Lower lobe of right lung (tissue), 2 donors: ENCODE measurements at regions not wholly inside any gene's neighbourhood (a gene's known extent, or its start where the extent isn't known, plus 50 kb on each side); places are given as distances from the start of the nearest gene placed in this dataset.

Experiments used
- ATAC-seq, 2 donors: fragments of 200-7000 bp; cut with Tn5 transposase; one replicate each; pipeline ENCODE4 v1.9.1; 2020 to 2022; ENCODE audit warnings: mild to moderate bottlenecking in 2 of 2, moderate library complexity in 2 of 2
- DNase-seq: peaks from one replicate; pipeline ENCODE4 v3.0.0-alpha.2; 2020
- H3K27ac ChIP-seq: fragments of 200-600 bp; one replicate; pipeline ENCODE4 v1.8.0; 2022
- H3K27me3 ChIP-seq: fragments of 200-600 bp; one replicate; pipeline ENCODE4 v1.8.0; 2022; ENCODE audit warnings: low read depth
- H3K36me3 ChIP-seq: fragments of 200-600 bp; one replicate; pipeline ENCODE4 v1.8.0; 2022; ENCODE audit warnings: mild to moderate bottlenecking
- H3K4me1 ChIP-seq: fragments of 200-600 bp; one replicate; pipeline ENCODE4 v1.8.0; 2022
- H3K4me3 ChIP-seq: fragments of 200-600 bp; one replicate; pipeline ENCODE4 v1.8.0; 2022; ENCODE audit warnings: mild to moderate bottlenecking
- H3K9me3 ChIP-seq: fragments of 200-600 bp; one replicate; pipeline ENCODE4 v1.8.0; 2022
- intact Hi-C: fragments of 100-400 bp; cut with DNase I; formaldehyde crosslinking; loops from one replicate; pipeline ENCODE4 v1.11.0; 2022
- TF ChIP-seq, protein P1 (sequence below): fragments of 200-600 bp; IDR thresholded peaks from one replicate; pipeline ENCODE4 v1.8.0; 2022; ENCODE audit warnings: antibody characterized with exemption, mild to moderate bottlenecking
- donor health status: DM: no; HTN: yes; CAD: no; lungs with severe emphysema.

DNA sequence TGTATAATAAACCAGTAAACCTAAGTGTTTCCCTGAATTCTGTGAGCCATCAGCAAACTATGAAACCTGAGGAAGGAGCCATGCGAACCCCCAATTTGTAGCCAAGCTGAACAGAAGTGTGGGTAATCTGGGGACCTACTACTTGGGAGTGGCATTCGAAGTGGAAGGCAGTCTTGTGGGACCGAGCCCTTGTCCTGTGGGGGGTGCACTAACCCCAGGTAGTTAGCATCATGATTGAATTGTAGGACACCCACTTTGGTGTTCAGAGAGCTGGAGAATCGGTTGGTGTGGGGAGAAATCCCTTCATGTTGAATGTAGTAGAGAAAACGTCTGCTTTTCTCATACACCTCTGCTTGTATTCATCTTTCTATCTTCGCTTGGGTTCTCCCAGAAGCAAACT is 79.7 kb upstream of the CPHXL start:
- intact Hi-C loops = no loop called here
- TF ChIP-seq, protein P1, sequence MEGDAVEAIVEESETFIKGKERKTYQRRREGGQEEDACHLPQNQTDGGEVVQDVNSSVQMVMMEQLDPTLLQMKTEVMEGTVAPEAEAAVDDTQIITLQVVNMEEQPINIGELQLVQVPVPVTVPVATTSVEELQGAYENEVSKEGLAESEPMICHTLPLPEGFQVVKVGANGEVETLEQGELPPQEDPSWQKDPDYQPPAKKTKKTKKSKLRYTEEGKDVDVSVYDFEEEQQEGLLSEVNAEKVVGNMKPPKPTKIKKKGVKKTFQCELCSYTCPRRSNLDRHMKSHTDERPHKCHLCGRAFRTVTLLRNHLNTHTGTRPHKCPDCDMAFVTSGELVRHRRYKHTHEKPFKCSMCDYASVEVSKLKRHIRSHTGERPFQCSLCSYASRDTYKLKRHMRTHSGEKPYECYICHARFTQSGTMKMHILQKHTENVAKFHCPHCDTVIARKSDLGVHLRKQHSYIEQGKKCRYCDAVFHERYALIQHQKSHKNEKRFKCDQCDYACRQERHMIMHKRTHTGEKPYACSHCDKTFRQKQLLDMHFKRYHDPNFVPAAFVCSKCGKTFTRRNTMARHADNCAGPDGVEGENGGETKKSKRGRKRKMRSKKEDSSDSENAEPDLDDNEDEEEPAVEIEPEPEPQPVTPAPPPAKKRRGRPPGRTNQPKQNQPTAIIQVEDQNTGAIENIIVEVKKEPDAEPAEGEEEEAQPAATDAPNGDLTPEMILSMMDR = no peak
- Histone ChIP-seq H3K4me3 (no peak overlapping the region), H3K4me1 (no peaks in the 10 kb centered on the region), H3K27me3 (no peaks in the 10 kb centered on the region), H3K9me3 (no peaks in the 10 kb centered on the region), H3K36me3 (no peaks in the 10 kb centered on the region), H3K27ac (no peak overlapping the region)
- DNase-seq (no peak), ATAC-seq (no peak)

DNA sequence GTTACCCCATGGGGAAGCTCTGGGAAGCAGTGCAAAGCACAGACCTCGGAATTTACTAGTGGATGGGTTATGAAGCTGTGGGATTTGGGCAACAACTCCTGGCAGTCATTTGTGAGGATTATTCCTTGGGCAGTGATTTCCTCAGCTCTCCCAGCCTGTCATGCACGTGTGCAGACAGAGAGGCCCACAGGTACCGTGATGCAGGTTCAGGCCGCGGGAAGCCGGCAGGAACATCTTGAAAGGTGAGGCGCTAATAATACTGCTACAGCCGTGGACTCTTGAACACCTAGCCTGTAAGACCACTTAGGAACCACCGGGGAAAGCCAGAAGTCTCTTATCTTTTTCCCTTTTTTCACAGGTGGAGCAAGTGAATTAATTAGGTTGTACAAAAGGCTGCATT is 80.2 kb upstream of the CPHXL start:
- Histone ChIP-seq H3K4me1 (no peaks in the 10 kb centered on the region), H3K4me3 (no peak overlapping the region), H3K9me3 (no peaks in the 10 kb centered on the region), H3K27me3 (no peaks in the 10 kb centered on the region), H3K36me3 (no peaks in the 10 kb centered on the region), H3K27ac (no peak overlapping the region)
- intact Hi-C loops = no loop called here
- TF ChIP-seq, protein P1 = no peak
- ATAC-seq (no peak), DNase-seq (no peak)

DNA sequence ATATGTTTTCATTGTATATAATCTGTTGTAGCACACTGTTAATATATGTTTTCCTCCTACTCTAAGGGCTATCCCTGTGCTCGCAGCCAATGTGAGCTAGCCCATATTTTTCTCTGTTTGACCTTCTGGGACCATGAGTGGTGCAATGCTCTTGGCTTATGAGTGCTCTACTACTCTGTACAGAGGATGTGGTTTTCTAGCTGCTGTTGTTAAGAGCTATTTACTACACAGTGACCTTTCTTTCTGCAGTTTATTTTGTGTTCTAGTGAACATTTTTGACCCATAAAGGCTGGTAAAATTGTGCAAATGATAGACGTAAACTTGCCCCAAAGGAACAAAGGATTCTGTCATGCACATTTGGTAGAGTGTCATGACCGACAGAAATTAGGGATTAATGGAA is 84.1 kb upstream of the CPHXL start:
- H3K4me1 ChIP-seq = no peaks in the 10 kb centered on the region
- no peak overlapping the region for H3K4me3 ChIP-seq
- H3K27ac ChIP-seq = no peak overlapping the region
- TF ChIP-seq, protein P1 = no peak
- H3K27me3 ChIP-seq = peaks cover 5% of the 10 kb centered on the region
- intact Hi-C loops = no loop called here
- ATAC-seq (no peak), DNase-seq (no peak)
- H3K9me3 ChIP-seq = no peaks in the 10 kb centered on the region
- no peaks in the 10 kb centered on the region for H3K36me3 ChIP-seq

DNA sequence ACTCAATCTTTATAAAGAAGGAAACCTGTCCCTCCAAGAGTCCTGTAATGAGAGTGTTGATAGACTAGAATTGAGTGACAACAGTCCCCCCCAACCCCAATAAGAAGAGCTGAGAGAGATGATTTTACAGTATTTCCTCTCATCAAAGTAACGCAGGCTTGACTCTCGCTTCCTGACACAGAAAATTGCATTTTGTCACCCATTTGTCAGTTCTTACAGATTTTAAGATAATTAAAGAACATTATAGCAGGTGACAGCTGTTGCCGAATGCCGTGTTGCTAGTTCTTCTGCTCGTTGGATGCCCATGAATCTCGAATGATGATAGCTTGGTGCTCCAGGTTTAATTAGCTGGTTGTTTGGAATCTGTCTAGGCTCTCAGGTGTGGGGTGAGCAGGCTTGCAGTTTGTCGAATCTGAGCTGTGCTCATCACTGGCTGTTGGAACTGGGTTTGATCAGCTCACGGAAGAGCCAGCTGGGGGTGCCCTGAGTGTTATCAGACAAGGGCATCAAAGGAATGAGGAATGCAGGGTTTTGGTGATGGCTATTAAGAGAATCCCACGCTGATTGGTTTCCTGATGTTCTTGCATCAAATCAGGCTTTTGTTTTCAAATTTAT is 84.8 kb upstream of the CPHXL start:
- H3K27ac ChIP-seq = no peak overlapping the region
- H3K36me3 ChIP-seq = no peaks in the 10 kb centered on the region
- no peaks in the 10 kb centered on the region for H3K4me1 ChIP-seq
- peaks cover 5% of the 10 kb centered on the region for H3K27me3 ChIP-seq
- no peaks in the 10 kb centered on the region for H3K9me3 ChIP-seq
- ATAC-seq (no peak), DNase-seq (no peak)
- intact Hi-C loops = no loop called here
- no peak overlapping the region for H3K4me3 ChIP-seq
- TF ChIP-seq, protein P1 = no peak

DNA sequence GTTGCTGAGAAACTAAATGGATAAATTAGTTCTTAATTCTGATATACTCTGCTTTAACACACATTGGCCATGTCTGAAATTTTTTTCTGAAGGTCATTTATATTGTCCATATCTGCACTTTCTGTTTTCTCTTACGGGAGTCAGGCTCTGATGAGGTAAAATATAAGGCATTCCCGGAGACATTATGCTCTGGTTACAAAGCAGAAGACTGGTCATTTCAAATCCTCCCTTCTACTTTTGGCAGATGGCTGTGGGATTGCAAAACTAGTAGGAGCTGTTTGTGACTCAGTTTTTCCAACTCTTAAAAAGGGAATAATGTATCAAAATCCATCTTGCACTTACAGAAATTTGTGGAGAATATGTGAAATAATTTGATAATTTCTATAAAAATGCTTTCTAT is 92.2 kb upstream of the CPHXL start:
- no peak overlapping the region for H3K27ac ChIP-seq
- no peak for DNase-seq
- TF ChIP-seq, protein P1 = no peak
- no peaks in the 10 kb centered on the region for H3K4me1 ChIP-seq
- no peaks in the 10 kb centered on the region for H3K9me3 ChIP-seq
- no peak for ATAC-seq
- no peaks in the 10 kb centered on the region for H3K36me3 ChIP-seq
- intact Hi-C loops = no loop called here
- no peak overlapping the region for H3K4me3 ChIP-seq
- H3K27me3 ChIP-seq = peaks cover 5% of the 10 kb centered on the region

DNA sequence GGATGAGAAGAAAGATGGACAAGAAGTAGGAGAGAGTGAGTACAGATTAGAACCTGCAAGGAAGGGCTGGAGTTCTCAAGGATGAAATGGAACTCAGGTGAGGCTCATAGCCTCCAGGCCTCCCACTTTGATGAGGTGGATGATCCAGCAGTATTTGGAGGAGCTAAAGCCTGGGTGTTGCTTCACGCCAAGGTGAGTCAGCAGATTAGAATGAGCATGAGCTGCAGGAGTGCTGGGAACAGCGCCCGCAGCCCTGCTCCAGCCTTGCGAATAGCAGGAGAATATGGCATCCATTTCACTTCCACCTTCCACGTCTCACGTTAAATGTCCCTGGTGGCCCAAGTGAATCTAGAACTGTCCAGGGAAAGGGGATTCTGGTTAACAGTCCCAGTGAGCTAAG is 94.4 kb upstream of the CPHXL start:
- H3K4me1 ChIP-seq = no peaks in the 10 kb centered on the region
- no peaks in the 10 kb centered on the region for H3K27me3 ChIP-seq
- H3K27ac ChIP-seq = no peak overlapping the region
- TF ChIP-seq, protein P1 = no peak
- no peak overlapping the region for H3K4me3 ChIP-seq
- H3K9me3 ChIP-seq = no peaks in the 10 kb centered on the region
- DNase-seq = no peak
- no peaks in the 10 kb centered on the region for H3K36me3 ChIP-seq
- intact Hi-C loops = no loop called here
- no peak for ATAC-seq
